ENCODE measurements at regions not wholly inside any gene's neighbourhood (a gene's known extent, or its start where the extent isn't known, plus 50 kb on each side); places are given as distances from the start of the nearest gene placed in this dataset.

DNA sequence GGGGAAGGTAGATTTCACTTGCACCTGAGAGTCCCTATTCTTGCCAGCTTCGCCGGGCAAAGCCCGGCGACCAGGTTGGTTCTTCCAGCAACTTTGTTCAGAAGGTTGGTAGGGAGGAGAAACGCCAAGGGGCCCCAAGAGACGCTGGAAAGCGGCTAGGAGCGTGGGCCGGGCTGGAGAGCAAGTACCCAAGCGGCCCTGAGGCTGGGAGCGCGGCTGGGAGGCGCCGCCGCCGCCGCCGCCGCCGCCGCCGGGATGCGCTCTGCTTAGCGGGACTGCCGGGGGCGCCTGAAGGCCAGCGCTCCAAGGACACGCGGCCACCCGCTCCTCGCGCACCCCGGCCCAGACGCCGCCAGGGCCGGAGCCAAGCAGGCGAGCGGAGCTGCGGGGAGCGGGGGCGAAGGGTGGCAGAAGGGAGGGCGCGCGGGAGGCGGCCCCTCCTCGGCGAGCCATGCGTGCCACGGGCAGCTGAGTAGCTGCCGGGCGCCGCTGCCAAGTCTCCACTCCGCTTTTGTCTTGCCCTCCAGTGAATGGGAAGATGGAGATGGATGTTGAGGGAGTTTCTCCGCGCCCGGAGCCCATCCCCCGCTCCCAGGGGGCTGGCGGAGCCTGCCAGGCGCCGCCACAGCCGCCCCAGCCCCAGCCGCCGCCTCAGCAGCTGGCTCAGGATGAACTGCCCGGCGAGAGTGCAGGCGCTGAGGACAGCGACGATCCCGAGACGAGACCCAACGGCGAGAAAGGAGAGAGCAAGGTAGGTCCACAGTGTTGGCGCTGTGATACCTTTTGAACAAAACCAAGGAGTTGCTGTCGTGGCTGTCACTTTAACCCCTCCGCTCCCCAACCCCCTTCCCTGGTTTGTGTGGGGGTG is 227.4 kb upstream of the AZI2 start:
- no peak for TF ChIP-seq CTCF (IDR thresholded peaks at IDR 0.05; ENCODE audit: unreplicated experiment)
- Mint-ChIP-seq H3K4me3 (ENCODE audit: low read depth, unreplicated experiment) (no peak overlapping the region), H3K27ac (ENCODE audit: unreplicated experiment) (no peak overlapping the region), H3K27me3 (ENCODE audit: unreplicated experiment) (no peaks in the 10 kb centered on the region), H3K4me1 (ENCODE audit: low read depth, unreplicated experiment) (no peaks in the 10 kb centered on the region), H3K36me3 (ENCODE audit: insufficient read depth, unreplicated experiment) (no peaks in the 10 kb centered on the region), H3K9me3 (ENCODE audit: low read depth, unreplicated experiment) (peaks cover 2% of the 10 kb centered on the region)
- intact Hi-C loops (cut with micrococcal nuclease; ENCODE audit: unreplicated experiment): no loop called here
- DNase-seq: no peak
- CTCF ChIA-PET: no interaction called here
- no TSS peak for BruUV-seq (replicated peaks)

DNA sequence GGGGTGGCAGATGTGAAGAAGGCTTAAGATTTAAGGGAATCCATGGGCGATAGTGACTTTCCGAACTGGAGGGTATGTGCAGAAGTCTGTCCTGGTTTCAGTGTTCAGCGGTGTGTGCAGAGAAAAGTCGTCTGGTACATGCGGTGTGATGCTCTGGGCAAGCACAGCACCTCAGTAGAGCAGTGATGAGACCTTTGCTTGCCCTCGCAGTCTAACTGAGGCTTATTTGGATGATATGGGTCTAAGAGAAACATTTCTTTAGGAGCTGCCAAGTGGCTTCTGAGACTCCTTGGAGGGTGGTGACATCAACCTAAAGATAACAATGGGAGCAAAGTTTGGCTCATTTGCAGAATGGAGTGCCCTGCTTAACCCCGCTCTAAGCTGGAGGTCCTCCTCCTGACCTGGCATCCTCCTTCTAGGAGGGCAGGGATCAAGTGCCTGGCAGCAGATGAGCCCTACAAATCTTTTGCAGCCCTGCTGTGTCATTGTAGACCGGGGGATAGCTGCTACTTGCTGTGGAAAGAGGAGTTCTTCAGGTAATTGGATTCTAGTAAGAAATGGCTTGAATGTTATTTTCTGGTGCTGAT is 228.1 kb upstream of the AZI2 start:
- H3K27ac Mint-ChIP-seq (ENCODE audit: unreplicated experiment): no peak overlapping the region
- no peak for DNase-seq
- no peak for TF ChIP-seq CTCF (IDR thresholded peaks at IDR 0.05; ENCODE audit: unreplicated experiment)
- H3K4me3 Mint-ChIP-seq (ENCODE audit: low read depth, unreplicated experiment): no peak overlapping the region
- H3K36me3 Mint-ChIP-seq (ENCODE audit: insufficient read depth, unreplicated experiment): no peaks in the 10 kb centered on the region
- H3K9me3 Mint-ChIP-seq (ENCODE audit: low read depth, unreplicated experiment): peaks cover 2% of the 10 kb centered on the region
- CTCF ChIA-PET: no interaction called here
- no TSS peak for BruUV-seq (replicated peaks)
- H3K4me1 Mint-ChIP-seq (ENCODE audit: low read depth, unreplicated experiment): no peaks in the 10 kb centered on the region
- no peaks in the 10 kb centered on the region for H3K27me3 Mint-ChIP-seq (ENCODE audit: unreplicated experiment)
- intact Hi-C loops (cut with micrococcal nuclease; ENCODE audit: unreplicated experiment): no loop called here

DNA sequence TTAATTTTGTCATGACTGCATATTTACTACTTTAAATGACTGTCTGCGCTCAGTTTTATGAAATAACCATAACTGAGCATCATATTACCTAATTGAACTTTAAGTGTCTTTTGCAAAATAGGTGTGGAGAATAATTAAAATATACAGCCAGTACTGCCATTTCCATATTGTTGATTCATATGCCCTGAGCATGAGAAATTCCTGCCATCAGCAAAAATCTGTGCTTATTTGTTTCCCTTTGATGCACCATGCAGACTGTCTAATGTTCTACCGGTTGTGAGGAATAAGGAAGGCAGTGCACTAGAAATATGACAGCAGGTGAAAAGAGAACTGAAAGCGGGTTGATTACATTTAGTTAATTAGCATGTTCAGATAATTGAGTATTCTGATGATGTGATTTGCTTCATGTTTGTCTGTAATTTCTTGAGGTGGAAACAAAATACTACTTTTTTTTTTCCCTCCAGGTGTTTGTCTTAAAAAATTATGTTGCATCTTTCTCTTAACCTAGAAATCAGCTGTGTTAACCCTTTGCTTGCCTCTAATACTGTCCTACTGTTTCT is 229.4 kb upstream of the AZI2 start:
- Mint-ChIP-seq H3K4me1 (ENCODE audit: low read depth, unreplicated experiment) (no peaks in the 10 kb centered on the region), H3K4me3 (ENCODE audit: low read depth, unreplicated experiment) (no peak overlapping the region), H3K27me3 (ENCODE audit: unreplicated experiment) (no peaks in the 10 kb centered on the region)

GRCh38 chr3:28586325-28586724 is 237.7 kb upstream of the AZI2 start:
- peaks cover 10% of the 10 kb centered on the region for H3K4me1 Mint-ChIP-seq (ENCODE audit: low read depth, unreplicated experiment)
- no peaks in the 10 kb centered on the region for H3K36me3 Mint-ChIP-seq (ENCODE audit: insufficient read depth, unreplicated experiment)
- intact Hi-C loops (cut with micrococcal nuclease; ENCODE audit: unreplicated experiment): no loop called here
- no peak overlapping the region for H3K4me3 Mint-ChIP-seq (ENCODE audit: low read depth, unreplicated experiment)
- CTCF ChIA-PET: no interaction called here
- TF ChIP-seq CTCF (IDR thresholded peaks at IDR 0.05; ENCODE audit: unreplicated experiment): no peak
- no peak overlapping the region for H3K27ac Mint-ChIP-seq (ENCODE audit: unreplicated experiment)
- no TSS peak for BruUV-seq (replicated peaks)
- no peak for DNase-seq
- no peaks in the 10 kb centered on the region for H3K9me3 Mint-ChIP-seq (ENCODE audit: low read depth, unreplicated experiment)
- no peaks in the 10 kb centered on the region for H3K27me3 Mint-ChIP-seq (ENCODE audit: unreplicated experiment)

More for the DNA sequence above, 229.4 kb upstream of the AZI2 start:
- H3K9me3 Mint-ChIP-seq (ENCODE audit: low read depth, unreplicated experiment): peaks cover 2% of the 10 kb centered on the region
- no peaks in the 10 kb centered on the region for H3K36me3 Mint-ChIP-seq (ENCODE audit: insufficient read depth, unreplicated experiment)
- CTCF ChIA-PET: no interaction called here
- no peak for TF ChIP-seq CTCF (IDR thresholded peaks at IDR 0.05; ENCODE audit: unreplicated experiment)
- DNase-seq: no peak
- intact Hi-C loops (cut with micrococcal nuclease; ENCODE audit: unreplicated experiment): no loop called here
- BruUV-seq (replicated peaks): no TSS peak
- no peak overlapping the region for H3K27ac Mint-ChIP-seq (ENCODE audit: unreplicated experiment)

Measured in Calu3 (cell line).